ENCODE measurements at regions not wholly inside any gene's neighbourhood (a gene's known extent, or its start where the extent isn't known, plus 50 kb on each side); places are given as distances from the start of the nearest gene placed in this dataset.

DNA sequence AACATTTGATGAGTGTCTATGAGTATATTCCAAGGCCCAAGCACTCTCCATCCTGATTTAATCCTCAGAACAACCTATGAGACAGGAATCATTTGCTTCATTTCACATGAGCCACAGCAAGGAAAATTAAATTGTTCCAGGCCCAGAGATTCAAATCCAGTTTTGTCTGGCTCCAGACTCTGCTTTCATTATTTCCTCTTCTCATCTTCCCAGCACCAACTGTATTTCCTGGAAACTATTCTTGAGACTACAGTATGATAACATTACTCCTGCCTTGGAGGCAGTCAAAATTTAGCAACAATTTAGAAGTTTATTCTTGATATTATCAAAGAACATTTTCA lies 194.5 kb downstream of the ZNF608 start:
- POLR2A ChIA-PET (ENCODE audit: partially characterized antibody): no interaction called here
- H3K4ac ChIP-seq (replicated peaks; ENCODE audit: insufficient read length, low read depth, low read length): no peak overlapping the region
- no peak overlapping the region for H2BK120ac ChIP-seq (replicated peaks; ENCODE audit: low read depth, low read length)
- H4K8ac ChIP-seq (ENCODE audit: extremely low read depth, insufficient read depth, low read length): no peak overlapping the region
- no peaks in the 10 kb centered on the region for H3K79me2 ChIP-seq (ENCODE audit: control insufficient read depth in 1 of 2, insufficient read depth in 2 of 2, low read length in 2 of 2)
- H2BK15ac ChIP-seq (ENCODE audit: low read length): no peak overlapping the region
- FAIRE-seq (no peak), DNase-seq (ENCODE audit: low read depth in 1 of 2, low spot score in 2 of 2) (no peak)
- TF ChIP-seq E2F6 (IDR thresholded peaks at IDR 0.05): no peak
- no peak for TF ChIP-seq EZH2 (IDR thresholded peaks at IDR 0.05; ENCODE audit: low read depth, low read length, severe bottlenecking)
- no peak for TF ChIP-seq POLR2A (IDR thresholded peaks at IDR 0.05; ENCODE audit: control extremely low read depth in 1 of 2, low read depth in 2 of 2, low read length in 2 of 2)
- TF ChIP-seq KDM5A (IDR thresholded peaks at IDR 0.05; ENCODE audit: low read length): no peak
- no peak for TF ChIP-seq KDM1A (IDR thresholded peaks at IDR 0.05; ENCODE audit: borderline replicate concordance, low read length)
- no peak for TF ChIP-seq POU5F1 (IDR thresholded peaks at IDR 0.05; ENCODE audit: low read depth, low read length)
- TF ChIP-seq EP300 (IDR thresholded peaks at IDR 0.05; ENCODE audit: borderline replicate concordance in 1 of 2, low read depth in 2 of 2, low read length in 2 of 2): no peak
- TF ChIP-seq TAF7 (optimal IDR thresholded peaks at IDR 0.05; ENCODE audit: borderline replicate concordance, low read depth, low read length): no peak
- H2AFZ ChIP-seq (ENCODE audit: low read length): no peak overlapping the region
- H3K9me3 ChIP-seq (ENCODE audit: insufficient read depth in 2 of 2, low read depth in 1 of 2, low read length in 1 of 2): no peaks in the 10 kb centered on the region
- H3K4me1 ChIP-seq (replicated peaks in 1 of 4; ENCODE audit: control insufficient read depth in 3 of 4, insufficient read depth in 4 of 4, low read length in 3 of 4): peaks cover 3 to 14% (median 9%) of the 10 kb centered on the region in 4 experiments; a peak in 5 of 7 replicates
- no peaks in the 10 kb centered on the region for H3K79me1 ChIP-seq (ENCODE audit: low read depth, low read length)
- no peak overlapping the region for H2AK5ac ChIP-seq (ENCODE audit: low read depth, low read length)
- no peak overlapping the region for H3K4me3 ChIP-seq (ENCODE audit: extremely low read depth in 1 of 4, insufficient read depth in 2 of 4, low read depth in 3 of 4, low read length in 4 of 4)
- H4K5ac ChIP-seq (ENCODE audit: insufficient read length, low read depth, low read length): no peak overlapping the region
- H2BK20ac ChIP-seq (ENCODE audit: low read length): no peak overlapping the region
- no peak overlapping the region for H4K91ac ChIP-seq (replicated peaks; ENCODE audit: insufficient read length, low read length)
- no peak overlapping the region for H3K9ac ChIP-seq (replicated peaks in 1 of 4; ENCODE audit: extremely low read depth in 1 of 4, low read depth in 3 of 4, low read length in 3 of 4)
- H3K36me3 ChIP-seq (ENCODE audit: control insufficient read depth in 2 of 4, insufficient read depth in 4 of 4, low read length in 3 of 4): no peaks in the 10 kb centered on the region
- no peak overlapping the region for H3K14ac ChIP-seq (ENCODE audit: insufficient read length)
- no peak overlapping the region for H2BK12ac ChIP-seq (ENCODE audit: low read depth, low read length)
- H3K18ac ChIP-seq (ENCODE audit: extremely low read depth, low read length): no peak overlapping the region
- CTCF ChIA-PET (ENCODE audit: partially characterized antibody): no interaction called here
- no peak overlapping the region for H2BK5ac ChIP-seq (ENCODE audit: low read depth, low read length)
- no peak overlapping the region for H3K56ac ChIP-seq (replicated peaks; ENCODE audit: insufficient read length, low read depth, low read length)
- H3K27me3 ChIP-seq (replicated peaks in 1 of 4; ENCODE audit: control insufficient read depth in 3 of 4, extremely low read depth in 1 of 4, insufficient read depth in 3 of 4, low read length in 3 of 4): no peaks in the 10 kb centered on the region; a peak in 1 of 7 replicates
- no peaks in the 10 kb centered on the region for H4K20me1 ChIP-seq (replicated peaks in 1 of 2; ENCODE audit: control insufficient read depth in 1 of 2, insufficient read depth in 2 of 2, low read length in 2 of 2)
- H3K23ac ChIP-seq (ENCODE audit: insufficient read length): no peak overlapping the region
- no peak overlapping the region for H3K4me2 ChIP-seq (ENCODE audit: insufficient read depth in 1 of 2, low read depth in 2 of 2, low read length in 2 of 2)
- no peaks in the 10 kb centered on the region; the same call in none of the 2 replicates for H3K23me2 ChIP-seq (ENCODE audit: low read depth, low read length)
- no peak overlapping the region for H3K27ac ChIP-seq (ENCODE audit: low read depth, low read length)

All from H1 (cell line).